Daoy (cell line): ENCODE measurements at regions not wholly inside any gene's neighbourhood (a gene's known extent, or its start where the extent isn't known, plus 50 kb on each side); places are given as distances from the start of the nearest gene placed in this dataset.

Source experiments
- DNase-seq: peaks from one replicate; pipeline ENCODE4 v3.0.0-alpha.2; 2015; ENCODE audit warnings: low read depth

GRCh38 chr10:112871021-112871420 is 79.0 kb upstream of the TCF7L2 start:
- DNase-seq = no peak

- DNase-seq = no peak
Measured at GRCh38 chr10:112872728-112873127, 77.3 kb upstream of the TCF7L2 start.

- no peak for DNase-seq
Measured at GRCh38 chr10:112873541-112873940, 76.5 kb upstream of the TCF7L2 start.

- no peak for DNase-seq
Measured at GRCh38 chr10:112874982-112875381, 75.1 kb upstream of the TCF7L2 start.

GRCh38 chr10:112875476-112876267 is 74.4 kb upstream of the TCF7L2 start:
- peak; percentile 78 for DNase-seq

GRCh38 chr10:112880633-112881530 is 69.2 kb upstream of the TCF7L2 start:
- no peak for DNase-seq

- DNase-seq = no peak
Measured at GRCh38 chr10:112883360-112884178, 66.5 kb upstream of the TCF7L2 start.

- no peak for DNase-seq
Measured at GRCh38 chr10:112884179-112884504, 65.9 kb upstream of the TCF7L2 start.

GRCh38 chr10:112886463-112886862 is 63.6 kb upstream of the TCF7L2 start:
- no peak for DNase-seq

GRCh38 chr10:112887968-112888367 is 62.1 kb upstream of the TCF7L2 start:
- DNase-seq = no peak

GRCh38 chr10:112895292-112895691 is 54.8 kb upstream of the TCF7L2 start:
- DNase-seq = no peak

GRCh38 chr10:112896273-112896672 is 53.8 kb upstream of the TCF7L2 start:
- no peak for DNase-seq

GRCh38 chr10:112896722-112897121 is 53.3 kb upstream of the TCF7L2 start:
- DNase-seq = no peak

- DNase-seq = peak; percentile 24
Measured at GRCh38 chr10:112898540-112899390, 51.3 kb upstream of the TCF7L2 start.

- no peak for DNase-seq
Measured at GRCh38 chr10:112899391-112900065, 50.5 kb upstream of the TCF7L2 start.
